Hepatocyte (in vitro differentiated cells): ENCODE measurements at regions not wholly inside any gene's neighbourhood (a gene's known extent, or its start where the extent isn't known, plus 50 kb on each side); places are given as distances from the start of the nearest gene placed in this dataset.

Experiments
- CTCF ChIP-seq: fragments of 200-600 bp; sonication (generic); IDR thresholded peaks from 2 replicates; pipeline ENCODE4 v1.5.1; 2016; ENCODE audit warnings: antibody characterized with exemption, mild to moderate bottlenecking; ENCODE audit not compliant: poor library complexity
- EZH2 ChIP-seq: fragments of 200-600 bp; sonication (generic); IDR thresholded peaks from 2 replicates; pipeline ENCODE4 v1.6.1; 2016; ENCODE audit warnings: antibody characterized with exemption, mild to moderate bottlenecking, borderline replicate concordance

- TF ChIP-seq CTCF (no peak), EZH2 (no peak)
These were observed 681.8 kb downstream of the TBC1D32 start for GRCh38 chr6:120652506-120652905.
